ENCODE measurements at regions not wholly inside any gene's neighbourhood (a gene's known extent, or its start where the extent isn't known, plus 50 kb on each side); places are given as distances from the start of the nearest gene placed in this dataset.

- Histone ChIP-seq H3K36me3 (no peaks in the 10 kb centered on the region), H3K27me3 (no peaks in the 10 kb centered on the region), H3K4me3 (no peak overlapping the region), H3K4me1 (no peaks in the 10 kb centered on the region), H3K27ac (no peak overlapping the region), H3K9me3 (no peaks in the 10 kb centered on the region)
- intact Hi-C loops (cut with DNase I; ENCODE audit: low total_unique reads) = no loop called here
- DNase-seq = no peak
- no peak for TF ChIP-seq CTCF (IDR thresholded peaks at IDR 0.05)
Measured at GRCh38 chr2:183998797-183999190, 599.5 kb upstream of the ZNF804A start.

- no peaks in the 10 kb centered on the region for H3K36me3 ChIP-seq
- no peak overlapping the region for H3K4me3 ChIP-seq
- H3K4me1 ChIP-seq = peaks cover 0 to 3% (median 0%) of the 10 kb centered on the region in 4 donors
- H3K9me3 ChIP-seq = no peaks in the 10 kb centered on the region
- intact Hi-C loops (cut with DNase I; ENCODE audit: low total_unique reads) = no loop called here
- H3K27ac ChIP-seq = no peak overlapping the region
- DNase-seq = no peak
- no peaks in the 10 kb centered on the region for H3K27me3 ChIP-seq
- TF ChIP-seq CTCF (IDR thresholded peaks at IDR 0.05) = no peak
Measured at GRCh38 chr2:184004289-184004947, 593.9 kb upstream of the ZNF804A start.

GRCh38 chr2:184004948-184005672, 593.2 kb upstream of the ZNF804A start:
- no peaks in the 10 kb centered on the region for H3K27me3 ChIP-seq
- intact Hi-C loops (cut with DNase I; ENCODE audit: low total_unique reads) = no loop called here
- no peak for DNase-seq
- no peaks in the 10 kb centered on the region for H3K36me3 ChIP-seq
- no peak for TF ChIP-seq CTCF (IDR thresholded peaks at IDR 0.05)
- H3K9me3 ChIP-seq = no peaks in the 10 kb centered on the region
- H3K4me1 ChIP-seq = peaks cover 0 to 3% (median 0%) of the 10 kb centered on the region in 4 donors
- H3K27ac ChIP-seq = no peak overlapping the region
- no peak overlapping the region for H3K4me3 ChIP-seq

GRCh38 chr2:184006998-184007397, 591.3 kb upstream of the ZNF804A start:
- Histone ChIP-seq H3K36me3 (no peaks in the 10 kb centered on the region), H3K4me3 (no peak overlapping the region), H3K27me3 (no peaks in the 10 kb centered on the region), H3K9me3 (no peaks in the 10 kb centered on the region), H3K4me1 (peaks cover 0 to 3% (median 0%) of the 10 kb centered on the region in 4 donors), H3K27ac (no peak overlapping the region)
- intact Hi-C loops (cut with DNase I; ENCODE audit: low total_unique reads) = no loop called here
- no peak for DNase-seq
- TF ChIP-seq CTCF (IDR thresholded peaks at IDR 0.05) = no peak

GRCh38 chr2:184026961-184027360, 571.4 kb upstream of the ZNF804A start:
- intact Hi-C loops (cut with DNase I; ENCODE audit: low total_unique reads) = no loop called here
- Histone ChIP-seq H3K27ac (no peak overlapping the region), H3K4me1 (no peaks in the 10 kb centered on the region), H3K36me3 (no peaks in the 10 kb centered on the region), H3K27me3 (no peaks in the 10 kb centered on the region), H3K9me3 (no peaks in the 10 kb centered on the region), H3K4me3 (no peak overlapping the region)
- no peak for DNase-seq
- TF ChIP-seq CTCF (IDR thresholded peaks at IDR 0.05) = no peak

Data from tibial artery (tissue), 4 donors.